Neural cell (in vitro differentiated cells): ENCODE measurements at regions not wholly inside any gene's neighbourhood (a gene's known extent, or its start where the extent isn't known, plus 50 kb on each side); places are given as distances from the start of the nearest gene placed in this dataset.

Experiments used
- CTCF ChIP-seq: fragments of 450-650 bp; IDR thresholded peaks from 2 replicates; pipeline ENCODE4 v1.5.1; 2014; ENCODE audit warnings: antibody characterized with exemption, mild to moderate bottlenecking, moderate library complexity; ENCODE audit not compliant: poor library complexity, severe bottlenecking
- EZH2 ChIP-seq: fragments of 200-600, 300-800 bp; shearing (Covaris generic), sonication (generic); IDR thresholded peaks from 2 replicates; pipeline ENCODE4 v1.6.1; 2014; ENCODE audit warnings: antibody characterized with exemption, low read length, borderline replicate concordance, mild to moderate bottlenecking; ENCODE audit not compliant: insufficient read depth, poor library complexity, severe bottlenecking
- MXI1 ChIP-seq: fragments of 450-650 bp; conservative IDR thresholded peaks from 2 replicates; pipeline ENCODE4 v1.6.1; 2014; ENCODE audit warnings: antibody characterized with exemption, mild to moderate bottlenecking; ENCODE audit not compliant: poor library complexity, severe bottlenecking
- POLR2AphosphoS5 ChIP-seq: IDR thresholded peaks from 2 replicates; pipeline ENCODE4 v1.6.1; 2012
- RAD21 ChIP-seq: fragments of 450-650 bp; conservative IDR thresholded peaks from 2 replicates; pipeline ENCODE4 v1.6.1; 2014; ENCODE audit warnings: antibody characterized with exemption, mild to moderate bottlenecking, moderate library complexity
- REST ChIP-seq: IDR thresholded peaks from 2 replicates; pipeline ENCODE4 v1.6.1; 2012; ENCODE audit warnings: borderline replicate concordance
- SMC3 ChIP-seq: fragments of 450-650 bp; conservative IDR thresholded peaks from 2 replicates; pipeline ENCODE4 v1.6.1; 2014; ENCODE audit warnings: antibody characterized with exemption, mild to moderate bottlenecking, moderate library complexity; ENCODE audit not compliant: poor library complexity
- TAF1 ChIP-seq: IDR thresholded peaks from 2 replicates; pipeline ENCODE4 v1.6.1; 2012; ENCODE audit warnings: low read depth

- TF ChIP-seq CTCF (no peak), RAD21 (no peak), MXI1 (no peak), REST (no peak), POLR2AphosphoS5 (no peak), EZH2 (no peak), TAF1 (no peak), SMC3 (no peak)
These were observed 72.3 kb upstream of the CCN2 start for GRCh38 chr6:132023490-132023889.
